ENCODE measurements at regions not wholly inside any gene's neighbourhood (a gene's known extent, or its start where the extent isn't known, plus 50 kb on each side); places are given as distances from the start of the nearest gene placed in this dataset.

- TF ChIP-seq, protein P1, sequence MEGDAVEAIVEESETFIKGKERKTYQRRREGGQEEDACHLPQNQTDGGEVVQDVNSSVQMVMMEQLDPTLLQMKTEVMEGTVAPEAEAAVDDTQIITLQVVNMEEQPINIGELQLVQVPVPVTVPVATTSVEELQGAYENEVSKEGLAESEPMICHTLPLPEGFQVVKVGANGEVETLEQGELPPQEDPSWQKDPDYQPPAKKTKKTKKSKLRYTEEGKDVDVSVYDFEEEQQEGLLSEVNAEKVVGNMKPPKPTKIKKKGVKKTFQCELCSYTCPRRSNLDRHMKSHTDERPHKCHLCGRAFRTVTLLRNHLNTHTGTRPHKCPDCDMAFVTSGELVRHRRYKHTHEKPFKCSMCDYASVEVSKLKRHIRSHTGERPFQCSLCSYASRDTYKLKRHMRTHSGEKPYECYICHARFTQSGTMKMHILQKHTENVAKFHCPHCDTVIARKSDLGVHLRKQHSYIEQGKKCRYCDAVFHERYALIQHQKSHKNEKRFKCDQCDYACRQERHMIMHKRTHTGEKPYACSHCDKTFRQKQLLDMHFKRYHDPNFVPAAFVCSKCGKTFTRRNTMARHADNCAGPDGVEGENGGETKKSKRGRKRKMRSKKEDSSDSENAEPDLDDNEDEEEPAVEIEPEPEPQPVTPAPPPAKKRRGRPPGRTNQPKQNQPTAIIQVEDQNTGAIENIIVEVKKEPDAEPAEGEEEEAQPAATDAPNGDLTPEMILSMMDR (IDR thresholded peaks at IDR 0.05) = no peak
- no peak for TF ChIP-seq POLR2A (IDR thresholded peaks at IDR 0.05)
These were observed 120.6 kb upstream of the NXT1 start for GRCh38 chr20:23229989-23230388.
